Activated CD4-positive, alpha-beta T cell treated with anti-CD3 and anti-CD28 coated beads for 36 hours (primary cell): ENCODE measurements at regions not wholly inside any gene's neighbourhood (a gene's known extent, or its start where the extent isn't known, plus 50 kb on each side); places are given as distances from the start of the nearest gene placed in this dataset.

ENCODE experiments used
- ATAC-seq: fragments of 200-7000 bp; cut with Tn5 transposase; one replicate; pipeline ENCODE4 v1.10.0; 2021; ENCODE audit warnings: mild to moderate bottlenecking, moderate library complexity
- CTCF ChIA-PET: fragments of 350-600 bp; sonication (Branson Sonifier 250); formaldehyde crosslinking; loops from one replicate; lab custom pipeline; 2021; ENCODE audit warnings: antibody characterized with exemption; lab: Charles Lee
- POLR2A ChIA-PET: fragments of 350-600 bp; sonication (Branson Sonifier 250); formaldehyde crosslinking; loops from one replicate; lab custom pipeline; 2021; ENCODE audit warnings: antibody characterized with exemption, inconsistent platforms; lab: Charles Lee
- DNase-seq: peaks from one replicate; pipeline ENCODE4 v3.0.0-alpha.2; 2020
- H3K27ac Mint-ChIP-seq: one replicate; pipeline ENCODE4 v1.8.0; 2021; ENCODE audit warnings: mixed read lengths
- H3K27me3 Mint-ChIP-seq: one replicate; pipeline ENCODE4 v1.8.0; 2021; ENCODE audit warnings: mixed read lengths
- H3K36me3 Mint-ChIP-seq: one replicate; pipeline ENCODE4 v1.8.0; 2021; ENCODE audit warnings: low read depth, mixed read lengths
- H3K4me1 Mint-ChIP-seq: one replicate; pipeline ENCODE4 v1.8.0; 2021; ENCODE audit warnings: mixed read lengths
- H3K4me3 Mint-ChIP-seq: one replicate; pipeline ENCODE4 v1.8.0; 2021; ENCODE audit warnings: mild to moderate bottlenecking, moderate library complexity, mixed read lengths
- H3K9me3 Mint-ChIP-seq: one replicate; pipeline ENCODE4 v1.8.0; 2021; ENCODE audit warnings: low read depth, mixed read lengths
- intact Hi-C, 2 experiments: fragments of 100-400 bp; cut with DNase I in 1 of 2; cut with micrococcal nuclease in 1 of 2; formaldehyde crosslinking; loops; one replicate each; pipeline versions ENCODE4 v1.14.2 to v1.15.1; 2022 to 2024; cut with DNase I, micrococcal nuclease

GRCh38 chr20:6524305-6524704 lies 243.2 kb upstream of the BMP2 start:
- Mint-ChIP-seq H3K4me3 (no peak overlapping the region), H3K36me3 (no peaks in the 10 kb centered on the region), H3K9me3 (peaks cover 18% of the 10 kb centered on the region), H3K27me3 (no peaks in the 10 kb centered on the region), H3K27ac (no peak overlapping the region), H3K4me1 (no peaks in the 10 kb centered on the region)
- ATAC-seq: no peak
- ChIA-PET POLR2A (no interaction called here), CTCF (interaction anchor here (1.2 kb wide), 1 partner anchor 20 kb away, joined by 3 read pairs; no protein-coding TSS in a partner anchor)
- intact Hi-C loops: no loop called here
- DNase-seq: no peak

GRCh38 chr20:6519556-6519955 lies 247.9 kb upstream of the BMP2 start:
- intact Hi-C loops: no loop called here
- no peak overlapping the region for H3K4me3 Mint-ChIP-seq
- H3K4me1 Mint-ChIP-seq: no peaks in the 10 kb centered on the region
- H3K27ac Mint-ChIP-seq: no peak overlapping the region
- H3K9me3 Mint-ChIP-seq: peaks cover 15% of the 10 kb centered on the region
- DNase-seq (no peak), ATAC-seq (no peak)
- POLR2A ChIA-PET: no interaction called here
- CTCF ChIA-PET: no interaction called here
- no peaks in the 10 kb centered on the region for H3K36me3 Mint-ChIP-seq
- no peaks in the 10 kb centered on the region for H3K27me3 Mint-ChIP-seq

- ChIA-PET POLR2A (no interaction called here), CTCF (no interaction called here)
- no peaks in the 10 kb centered on the region for H3K9me3 Mint-ChIP-seq
- H3K27me3 Mint-ChIP-seq: no peaks in the 10 kb centered on the region
- no peaks in the 10 kb centered on the region for H3K36me3 Mint-ChIP-seq
- H3K4me3 Mint-ChIP-seq: no peak overlapping the region
- DNase-seq (no peak), ATAC-seq (no peak)
- no peak overlapping the region for H3K27ac Mint-ChIP-seq
- no peaks in the 10 kb centered on the region for H3K4me1 Mint-ChIP-seq
- intact Hi-C loops: no loop called here
Measured at GRCh38 chr20:6515261-6515660, 252.2 kb upstream of the BMP2 start.

- H3K27ac Mint-ChIP-seq: no peak overlapping the region
- POLR2A ChIA-PET: no interaction called here
- H3K36me3 Mint-ChIP-seq: no peaks in the 10 kb centered on the region
- CTCF ChIA-PET: interaction anchor here (0.7 kb wide), 1 partner anchor 822 kb away, joined by 4 read pairs; no protein-coding TSS in a partner anchor
- H3K27me3 Mint-ChIP-seq: no peaks in the 10 kb centered on the region
- no peaks in the 10 kb centered on the region for H3K9me3 Mint-ChIP-seq
- intact Hi-C loops: no loop called here
- ATAC-seq (no peak), DNase-seq (no peak)
- H3K4me3 Mint-ChIP-seq: no peak overlapping the region
- H3K4me1 Mint-ChIP-seq: no peaks in the 10 kb centered on the region
Measured at GRCh38 chr20:6513599-6513998, 253.9 kb upstream of the BMP2 start.

- no peak for DNase-seq
- Mint-ChIP-seq H3K4me1 (no peaks in the 10 kb centered on the region), H3K27me3 (no peaks in the 10 kb centered on the region), H3K4me3 (no peak overlapping the region), H3K27ac (no peak overlapping the region), H3K36me3 (no peaks in the 10 kb centered on the region), H3K9me3 (peaks cover 7% of the 10 kb centered on the region)
- ATAC-seq: no peak
- CTCF ChIA-PET: no interaction called here
- intact Hi-C loops: no loop called here
- POLR2A ChIA-PET: no interaction called here
Measured at GRCh38 chr20:6509374-6509773, 258.1 kb upstream of the BMP2 start.

GRCh38 chr20:6506906-6507305 lies 260.6 kb upstream of the BMP2 start:
- H3K27me3 Mint-ChIP-seq: no peaks in the 10 kb centered on the region
- ATAC-seq: no peak
- DNase-seq: no peak
- intact Hi-C loops: no loop called here
- ChIA-PET POLR2A (no interaction called here), CTCF (no interaction called here)
- no peak overlapping the region for H3K4me3 Mint-ChIP-seq
- H3K9me3 Mint-ChIP-seq: peaks cover 7% of the 10 kb centered on the region
- H3K36me3 Mint-ChIP-seq: no peaks in the 10 kb centered on the region
- no peaks in the 10 kb centered on the region for H3K4me1 Mint-ChIP-seq
- H3K27ac Mint-ChIP-seq: no peak overlapping the region

- no peak for DNase-seq
- intact Hi-C loops: no loop called here
- H3K4me3 Mint-ChIP-seq: no peak overlapping the region
- no peak for ATAC-seq
- H3K36me3 Mint-ChIP-seq: no peaks in the 10 kb centered on the region
- H3K27ac Mint-ChIP-seq: no peak overlapping the region
- no peaks in the 10 kb centered on the region for H3K27me3 Mint-ChIP-seq
- CTCF ChIA-PET: interaction anchor here (0.8 kb wide), 2 partner anchors 19 to 31 kb away, joined by 3 read pairs; no protein-coding TSS in a partner anchor
- H3K4me1 Mint-ChIP-seq: no peaks in the 10 kb centered on the region
- peaks cover 7% of the 10 kb centered on the region for H3K9me3 Mint-ChIP-seq
- POLR2A ChIA-PET: no interaction called here
Measured at GRCh38 chr20:6504826-6505225, 262.7 kb upstream of the BMP2 start.

- CTCF ChIA-PET: interaction anchor here (0.8 kb wide), 2 partner anchors 20 to 30 kb away, joined by 3 read pairs; no protein-coding TSS in a partner anchor
- ATAC-seq (no peak), DNase-seq (no peak)
- H3K27ac Mint-ChIP-seq: no peak overlapping the region
- no peaks in the 10 kb centered on the region for H3K4me1 Mint-ChIP-seq
- peaks cover 7% of the 10 kb centered on the region for H3K9me3 Mint-ChIP-seq
- no peaks in the 10 kb centered on the region for H3K27me3 Mint-ChIP-seq
- intact Hi-C loops: no loop called here
- no peak overlapping the region for H3K4me3 Mint-ChIP-seq
- no peaks in the 10 kb centered on the region for H3K36me3 Mint-ChIP-seq
- POLR2A ChIA-PET: no interaction called here
Measured at GRCh38 chr20:6504179-6504578, 263.3 kb upstream of the BMP2 start.

- intact Hi-C loops: no loop called here
- H3K4me1 Mint-ChIP-seq: no peaks in the 10 kb centered on the region
- no peak for DNase-seq
- no peak overlapping the region for H3K27ac Mint-ChIP-seq
- no peak for ATAC-seq
- H3K36me3 Mint-ChIP-seq: no peaks in the 10 kb centered on the region
- H3K4me3 Mint-ChIP-seq: no peak overlapping the region
- H3K9me3 Mint-ChIP-seq: peaks cover 4% of the 10 kb centered on the region
- ChIA-PET CTCF (no interaction called here), POLR2A (no interaction called here)
- H3K27me3 Mint-ChIP-seq: no peaks in the 10 kb centered on the region
Measured at GRCh38 chr20:6502999-6503398, 264.5 kb upstream of the BMP2 start.

- Mint-ChIP-seq H3K4me1 (no peaks in the 10 kb centered on the region), H3K4me3 (no peak overlapping the region), H3K36me3 (no peaks in the 10 kb centered on the region), H3K9me3 (peaks cover 4% of the 10 kb centered on the region), H3K27ac (no peak overlapping the region), H3K27me3 (no peaks in the 10 kb centered on the region)
- ChIA-PET CTCF (no interaction called here), POLR2A (no interaction called here)
- ATAC-seq: no peak
- intact Hi-C loops: no loop called here
- DNase-seq: no peak
Measured at GRCh38 chr20:6502219-6502618, 265.3 kb upstream of the BMP2 start.

- Mint-ChIP-seq H3K36me3 (no peaks in the 10 kb centered on the region), H3K27ac (no peak overlapping the region), H3K27me3 (no peaks in the 10 kb centered on the region), H3K4me1 (no peaks in the 10 kb centered on the region), H3K9me3 (peaks cover 4% of the 10 kb centered on the region), H3K4me3 (no peak overlapping the region)
- DNase-seq: no peak
- CTCF ChIA-PET: interaction anchor here (0.7 kb wide), 1 partner anchor 111 kb away, joined by 3 read pairs; no protein-coding TSS in a partner anchor
- ATAC-seq: no peak
- POLR2A ChIA-PET: no interaction called here
- intact Hi-C loops: no loop called here
Measured at GRCh38 chr20:6501061-6501460, 266.4 kb upstream of the BMP2 start.

GRCh38 chr20:6499566-6499965 lies 267.9 kb upstream of the BMP2 start:
- H3K27me3 Mint-ChIP-seq: no peaks in the 10 kb centered on the region
- no peaks in the 10 kb centered on the region for H3K4me1 Mint-ChIP-seq
- no peaks in the 10 kb centered on the region for H3K9me3 Mint-ChIP-seq
- CTCF ChIA-PET: no interaction called here
- DNase-seq: no peak
- POLR2A ChIA-PET: no interaction called here
- no peak overlapping the region for H3K4me3 Mint-ChIP-seq
- H3K36me3 Mint-ChIP-seq: no peaks in the 10 kb centered on the region
- no peak overlapping the region for H3K27ac Mint-ChIP-seq
- intact Hi-C loops: no loop called here
- no peak for ATAC-seq

- intact Hi-C loops: no loop called here
- no peaks in the 10 kb centered on the region for H3K27me3 Mint-ChIP-seq
- H3K4me3 Mint-ChIP-seq: no peak overlapping the region
- DNase-seq (no peak), ATAC-seq (no peak)
- ChIA-PET POLR2A (no interaction called here), CTCF (no interaction called here)
- H3K4me1 Mint-ChIP-seq: no peaks in the 10 kb centered on the region
- no peaks in the 10 kb centered on the region for H3K9me3 Mint-ChIP-seq
- no peaks in the 10 kb centered on the region for H3K36me3 Mint-ChIP-seq
- H3K27ac Mint-ChIP-seq: no peak overlapping the region
Measured at GRCh38 chr20:6496874-6497273, 270.6 kb upstream of the BMP2 start.
